ENCODE measurements at regions not wholly inside any gene's neighbourhood (a gene's known extent, or its start where the extent isn't known, plus 50 kb on each side); places are given as distances from the start of the nearest gene placed in this dataset.

DNA sequence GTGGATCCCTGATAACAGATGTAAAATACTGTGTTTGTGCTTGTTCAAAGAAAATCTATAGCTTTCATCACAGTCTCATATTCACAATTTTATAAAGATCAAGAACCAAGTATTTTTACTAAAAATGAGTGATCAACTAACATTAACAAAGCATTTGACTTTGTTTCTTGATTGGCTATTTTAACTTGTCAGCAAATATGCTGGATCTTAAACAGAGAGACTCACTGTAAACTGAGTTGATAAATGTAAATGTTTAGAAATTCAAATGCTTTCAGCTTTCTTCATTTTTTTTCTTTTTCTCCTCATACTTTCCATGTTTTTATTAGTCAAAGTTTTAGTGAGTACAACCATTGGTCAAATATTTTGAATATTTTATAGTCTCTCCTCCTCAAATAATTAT lies 923.0 kb upstream of the NR2F2 start:
- ChIA-PET POLR2A (ENCODE audit: partially characterized antibody) (no interaction called here), CTCF (ENCODE audit: partially characterized antibody) (interaction anchor here (1.1 to 1.5 kb wide), 3 partner anchors 10 to 383 kb away, joined by 3 read pairs; no protein-coding TSS in a partner anchor)
- no peak overlapping the region for H2BK5ac ChIP-seq (ENCODE audit: low read depth, low read length)
- DNase-seq (ENCODE audit: low read depth in 1 of 2, low spot score in 2 of 2) (no peak), FAIRE-seq (no peak)
- H3K9me3 ChIP-seq (ENCODE audit: insufficient read depth in 2 of 2, low read depth in 1 of 2, low read length in 1 of 2), result no peaks in the 10 kb centered on the region
- H3K9ac ChIP-seq (replicated peaks in 1 of 4; ENCODE audit: extremely low read depth in 1 of 4, low read depth in 3 of 4, low read length in 3 of 4), result no peak overlapping the region
- no peak overlapping the region for H4K8ac ChIP-seq (ENCODE audit: extremely low read depth, insufficient read depth, low read length)
- H3K23me2 ChIP-seq (ENCODE audit: low read depth, low read length), result no peaks in the 10 kb centered on the region
- no peak overlapping the region for H3K14ac ChIP-seq (ENCODE audit: insufficient read length)
- no peak overlapping the region for H4K91ac ChIP-seq (replicated peaks; ENCODE audit: insufficient read length, low read length)
- no peak overlapping the region for H2BK120ac ChIP-seq (replicated peaks; ENCODE audit: low read depth, low read length)
- no peaks in the 10 kb centered on the region for H4K20me1 ChIP-seq (replicated peaks in 1 of 2; ENCODE audit: control insufficient read depth in 1 of 2, insufficient read depth in 2 of 2, low read length in 2 of 2)
- H2AK5ac ChIP-seq (ENCODE audit: low read depth, low read length), result no peak overlapping the region
- H2BK12ac ChIP-seq (ENCODE audit: low read depth, low read length), result no peak overlapping the region
- H3K27me3 ChIP-seq (replicated peaks in 1 of 4; ENCODE audit: control insufficient read depth in 3 of 4, extremely low read depth in 1 of 4, insufficient read depth in 3 of 4, low read length in 3 of 4), result no peaks in the 10 kb centered on the region
- H3K56ac ChIP-seq (replicated peaks; ENCODE audit: insufficient read length, low read depth, low read length), result no peak overlapping the region
- no peak overlapping the region for H3K23ac ChIP-seq (ENCODE audit: insufficient read length)
- H3K79me2 ChIP-seq (ENCODE audit: control insufficient read depth in 1 of 2, insufficient read depth in 2 of 2, low read length in 2 of 2), result no peaks in the 10 kb centered on the region
- H2BK20ac ChIP-seq (ENCODE audit: low read length), result no peak overlapping the region
- H3K4me2 ChIP-seq (ENCODE audit: insufficient read depth in 1 of 2, low read depth in 2 of 2, low read length in 2 of 2), result no peak overlapping the region
- H2AFZ ChIP-seq (ENCODE audit: low read length), result no peak overlapping the region
- no peak overlapping the region for H3K27ac ChIP-seq (ENCODE audit: low read depth, low read length)
- no peaks in the 10 kb centered on the region for H3K79me1 ChIP-seq (ENCODE audit: low read depth, low read length)
- H3K4ac ChIP-seq (replicated peaks; ENCODE audit: insufficient read length, low read depth, low read length), result no peak overlapping the region
- H4K5ac ChIP-seq (ENCODE audit: insufficient read length, low read depth, low read length), result no peak overlapping the region
- no peak overlapping the region for H3K18ac ChIP-seq (ENCODE audit: extremely low read depth, low read length)
- H3K36me3 ChIP-seq (ENCODE audit: control insufficient read depth in 2 of 4, insufficient read depth in 4 of 4, low read length in 3 of 4), result no peaks in the 10 kb centered on the region
- H3K4me1 ChIP-seq (replicated peaks in 1 of 4; ENCODE audit: control insufficient read depth in 3 of 4, insufficient read depth in 4 of 4, low read length in 3 of 4), result no peaks in the 10 kb centered on the region
- no peak overlapping the region for H3K4me3 ChIP-seq (ENCODE audit: extremely low read depth in 1 of 4, insufficient read depth in 2 of 4, low read depth in 3 of 4, low read length in 4 of 4)
- H2BK15ac ChIP-seq (ENCODE audit: low read length), result no peak overlapping the region
- TF ChIP-seq ASH2L (IDR thresholded peaks at IDR 0.05; ENCODE audit: low read length) (no peak), RNF2 (IDR thresholded peaks at IDR 0.05; ENCODE audit: borderline replicate concordance, low read depth, low read length, missing control alignments, poor library complexity, severe bottlenecking) (no peak), CTBP2 (IDR thresholded peaks at IDR 0.05; ENCODE audit: borderline replicate concordance, insufficient read depth, insufficient read length, low read length) (no peak), EZH2 (IDR thresholded peaks at IDR 0.05; ENCODE audit: low read depth, low read length, severe bottlenecking) (no peak), YY1 (IDR thresholded peaks at IDR 0.05; ENCODE audit: low read depth, low read length) (no peak), BACH1 (IDR thresholded peaks at IDR 0.05; ENCODE audit: low read length) (no peak), KDM1A (IDR thresholded peaks at IDR 0.05; ENCODE audit: borderline replicate concordance, low read length) (no peak), RXRA (IDR thresholded peaks at IDR 0.05; ENCODE audit: insufficient read depth, low read depth, low read length) (no peak), BRCA1 (IDR thresholded peaks at IDR 0.05; ENCODE audit: low read depth, low read length) (no peak), SP1 (IDR thresholded peaks at IDR 0.05; ENCODE audit: low read depth, low read length) (no peak), SAP30 (IDR thresholded peaks at IDR 0.05; ENCODE audit: insufficient read depth, insufficient replicate concordance, low read length) (no peak), MAFK (IDR thresholded peaks at IDR 0.05; ENCODE audit: low read depth, low read length) (no peak)
- TF ChIP-seq, protein P1, sequence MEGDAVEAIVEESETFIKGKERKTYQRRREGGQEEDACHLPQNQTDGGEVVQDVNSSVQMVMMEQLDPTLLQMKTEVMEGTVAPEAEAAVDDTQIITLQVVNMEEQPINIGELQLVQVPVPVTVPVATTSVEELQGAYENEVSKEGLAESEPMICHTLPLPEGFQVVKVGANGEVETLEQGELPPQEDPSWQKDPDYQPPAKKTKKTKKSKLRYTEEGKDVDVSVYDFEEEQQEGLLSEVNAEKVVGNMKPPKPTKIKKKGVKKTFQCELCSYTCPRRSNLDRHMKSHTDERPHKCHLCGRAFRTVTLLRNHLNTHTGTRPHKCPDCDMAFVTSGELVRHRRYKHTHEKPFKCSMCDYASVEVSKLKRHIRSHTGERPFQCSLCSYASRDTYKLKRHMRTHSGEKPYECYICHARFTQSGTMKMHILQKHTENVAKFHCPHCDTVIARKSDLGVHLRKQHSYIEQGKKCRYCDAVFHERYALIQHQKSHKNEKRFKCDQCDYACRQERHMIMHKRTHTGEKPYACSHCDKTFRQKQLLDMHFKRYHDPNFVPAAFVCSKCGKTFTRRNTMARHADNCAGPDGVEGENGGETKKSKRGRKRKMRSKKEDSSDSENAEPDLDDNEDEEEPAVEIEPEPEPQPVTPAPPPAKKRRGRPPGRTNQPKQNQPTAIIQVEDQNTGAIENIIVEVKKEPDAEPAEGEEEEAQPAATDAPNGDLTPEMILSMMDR (IDR thresholded peaks at IDR 0.05; ENCODE audit: control extremely low read depth in 1 of 3, insufficient read depth in 1 of 3, low read depth in 1 of 3, low read length in 3 of 3), result no peak

All from H1 (cell line).